NCI-H1105 (cell line): ENCODE measurements at regions not wholly inside any gene's neighbourhood (a gene's known extent, or its start where the extent isn't known, plus 50 kb on each side); places are given as distances from the start of the nearest gene placed in this dataset.

Experiments
- DNase-seq: peaks from one replicate; lab custom pipeline; 2025; lab: John Stamatoyannopoulos, UW

GRCh38 chr13:95447814-95448213 is 104.7 kb upstream of the CLDN10 start:
- DNase-seq, result no peak

- no peak for DNase-seq
Measured at GRCh38 chr13:95451656-95452055, 100.9 kb upstream of the CLDN10 start.

- DNase-seq, result no peak
Measured at GRCh38 chr13:95452375-95452774, 100.1 kb upstream of the CLDN10 start.

- no peak for DNase-seq
Measured at GRCh38 chr13:95455782-95456181, 96.7 kb upstream of the CLDN10 start.

- DNase-seq, result no peak
Measured at GRCh38 chr13:95456815-95457214, 95.7 kb upstream of the CLDN10 start.

- DNase-seq, result no peak
Measured at GRCh38 chr13:95457294-95457693, 95.2 kb upstream of the CLDN10 start.

- DNase-seq, result no peak
Measured at GRCh38 chr13:95462801-95463200, 89.7 kb upstream of the CLDN10 start.

- no peak for DNase-seq
Measured at GRCh38 chr13:95463531-95463930, 89.0 kb upstream of the CLDN10 start.

GRCh38 chr13:95470574-95471366 is 81.8 kb upstream of the CLDN10 start:
- DNase-seq, result no peak

- no peak for DNase-seq
Measured at GRCh38 chr13:95471960-95472359, 80.6 kb upstream of the CLDN10 start.

GRCh38 chr13:95474992-95475391 is 77.5 kb upstream of the CLDN10 start:
- no peak for DNase-seq

- no peak for DNase-seq
Measured at GRCh38 chr13:95477187-95477586, 75.3 kb upstream of the CLDN10 start.

GRCh38 chr13:95479731-95480130 is 72.8 kb upstream of the CLDN10 start:
- no peak for DNase-seq

GRCh38 chr13:95480131-95480545 is 72.4 kb upstream of the CLDN10 start:
- DNase-seq, result no peak

GRCh38 chr13:95480791-95481780 is 71.4 kb upstream of the CLDN10 start:
- DNase-seq, result no peak

GRCh38 chr13:95484052-95484451 is 68.5 kb upstream of the CLDN10 start:
- DNase-seq, result no peak

- DNase-seq, result no peak
Measured at GRCh38 chr13:95485045-95485517, 67.4 kb upstream of the CLDN10 start.

- no peak for DNase-seq
Measured at GRCh38 chr13:95485518-95486144, 66.9 kb upstream of the CLDN10 start.

GRCh38 chr13:95492044-95492801 is 60.3 kb upstream of the CLDN10 start:
- peak; percentile 21 for DNase-seq

GRCh38 chr13:95494082-95494681 is 58.3 kb upstream of the CLDN10 start:
- DNase-seq, result peak; percentile 14

- DNase-seq, result no peak
Measured at GRCh38 chr13:95496485-95496884, 56.0 kb upstream of the CLDN10 start.
